Occipital lobe (tissue), 1 donor: ENCODE measurements at regions not wholly inside any gene's neighbourhood (a gene's known extent, or its start where the extent isn't known, plus 50 kb on each side); places are given as distances from the start of the nearest gene placed in this dataset.

Experiments used
- DNase-seq: peaks from one replicate; lab custom pipeline; 2025; lab: John Stamatoyannopoulos, UW

- no peak for DNase-seq
Measured at GRCh38 chr9:13397661-13398060, 118.2 kb upstream of the MPDZ start.

GRCh38 chr9:13397220-13397619 lies 117.7 kb upstream of the MPDZ start:
- no peak for DNase-seq

DNA sequence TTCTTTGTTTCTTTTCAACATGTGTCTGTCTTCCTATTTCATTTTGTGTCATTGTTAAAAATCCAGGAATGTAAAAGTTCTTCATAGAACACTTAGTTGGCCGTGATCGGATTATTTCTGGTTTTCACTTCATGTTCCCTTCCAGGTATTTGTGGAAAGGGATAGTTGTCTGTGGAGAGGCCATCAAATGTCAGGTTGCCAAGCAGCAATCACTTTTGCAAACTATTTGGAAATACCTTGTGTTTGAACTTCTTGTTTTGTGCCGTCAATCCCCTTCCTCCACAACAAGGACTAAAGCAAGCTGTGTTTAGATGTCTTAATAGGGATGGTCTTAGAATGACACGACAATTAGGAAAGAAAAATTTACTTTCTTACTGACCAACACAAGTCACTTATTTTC lies 116.9 kb upstream of the MPDZ start:
- no peak for DNase-seq

GRCh38 chr9:13395156-13395555 lies 115.7 kb upstream of the MPDZ start:
- no peak for DNase-seq

- DNase-seq: no peak
Measured at GRCh38 chr9:13388157-13388556, 108.7 kb upstream of the MPDZ start.

DNA sequence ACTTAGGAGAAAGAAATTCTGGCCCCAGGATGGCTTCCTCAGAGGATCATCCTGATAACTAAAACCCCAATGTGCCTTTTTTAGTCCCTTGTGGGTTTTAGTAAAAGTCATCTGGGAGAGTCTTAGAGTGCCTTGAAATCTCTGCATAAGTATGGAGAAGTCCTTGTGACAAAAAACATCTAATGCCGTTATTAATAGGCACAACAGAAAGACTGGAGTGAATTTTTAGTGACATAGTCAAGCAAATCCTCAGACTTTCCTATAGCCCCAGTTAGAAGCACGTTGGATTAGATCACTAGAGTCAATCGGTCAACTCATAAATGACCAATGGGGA lies 108.2 kb upstream of the MPDZ start:
- DNase-seq: no peak

- DNase-seq: no peak
Measured at GRCh38 chr9:13386935-13387733, 107.6 kb upstream of the MPDZ start.

- DNase-seq: no peak
Measured at GRCh38 chr9:13386316-13386715, 106.8 kb upstream of the MPDZ start.

GRCh38 chr9:13383855-13384254 lies 104.4 kb upstream of the MPDZ start:
- DNase-seq: no peak

DNA sequence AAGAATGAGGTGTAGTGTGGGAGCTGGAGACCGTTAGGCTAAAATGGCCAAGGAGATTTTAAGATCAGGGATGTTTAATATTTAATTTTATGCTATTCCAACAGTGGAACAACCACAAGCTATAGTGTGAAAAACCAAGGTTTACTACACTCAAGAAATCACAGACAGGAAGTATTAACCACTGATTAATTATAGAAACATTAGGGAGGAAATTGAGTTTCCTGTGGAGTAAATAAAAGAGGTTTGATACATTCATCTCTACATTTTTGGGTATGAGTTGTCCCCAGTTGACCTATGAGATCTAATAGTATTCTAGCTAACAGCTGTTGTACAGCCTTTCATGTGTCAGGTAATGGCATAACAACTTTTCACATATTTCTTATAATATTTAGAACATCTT lies 103.7 kb upstream of the MPDZ start:
- no peak for DNase-seq

- no peak for DNase-seq
Measured at GRCh38 chr9:13382595-13382994, 103.1 kb upstream of the MPDZ start.

- DNase-seq: no peak
Measured at GRCh38 chr9:13380903-13381302, 101.4 kb upstream of the MPDZ start.

- no peak for DNase-seq
Measured at GRCh38 chr9:13378154-13378553, 98.7 kb upstream of the MPDZ start.

DNA sequence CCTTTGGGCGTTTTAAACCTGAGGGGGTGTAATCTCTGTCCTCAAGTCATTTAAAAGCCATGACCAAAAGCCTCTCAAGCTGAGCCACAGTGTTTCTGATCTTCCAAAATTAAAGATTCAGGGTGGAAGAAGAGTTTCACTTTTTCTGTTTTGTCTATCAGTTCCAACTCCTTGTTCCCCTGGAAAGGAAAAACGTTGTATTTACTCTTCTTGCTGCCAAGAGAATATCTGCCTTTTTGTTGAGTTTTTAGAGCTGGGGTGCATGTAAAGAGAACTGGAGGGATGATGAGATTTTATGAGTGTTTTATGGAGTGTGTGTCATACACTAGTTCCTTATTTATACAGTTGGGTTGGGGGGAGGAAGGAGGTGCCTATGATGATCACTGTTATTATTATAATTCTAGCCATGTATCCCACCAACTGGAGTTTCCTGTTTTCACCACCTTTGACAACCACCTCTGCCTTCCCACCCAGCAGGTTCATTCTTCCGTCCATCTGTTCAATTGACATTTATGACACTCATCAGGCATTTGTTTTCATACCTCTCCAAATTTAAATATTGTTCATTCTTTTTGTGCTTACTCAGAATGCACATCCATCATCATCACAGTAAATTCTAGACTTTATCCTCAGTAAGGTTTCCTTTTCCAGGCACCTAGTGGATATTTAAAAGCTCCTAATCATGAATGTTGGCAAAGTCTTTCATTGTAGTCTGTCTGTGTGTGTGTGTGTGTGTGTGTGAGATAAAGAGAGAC lies 97.9 kb upstream of the MPDZ start:
- DNase-seq: no peak

DNA sequence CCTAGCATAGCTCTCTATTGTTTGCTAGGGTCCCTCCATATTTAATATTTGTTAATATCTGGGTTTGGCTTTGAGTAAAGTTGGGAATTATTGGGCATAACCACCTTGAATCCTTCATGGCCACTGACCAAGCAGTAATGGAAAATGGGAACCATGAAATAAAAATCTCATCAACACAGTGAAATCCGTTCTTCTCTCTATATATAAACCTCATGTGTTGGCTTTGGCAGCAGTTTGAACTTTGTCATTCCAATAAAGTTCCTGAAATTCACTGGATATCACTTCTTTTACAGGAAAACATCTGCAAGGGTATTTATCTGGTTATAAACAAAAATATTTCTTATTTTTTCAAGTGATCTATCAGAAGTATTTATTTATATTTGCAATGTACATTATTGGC lies 93.0 kb upstream of the MPDZ start:
- no peak for DNase-seq

DNA sequence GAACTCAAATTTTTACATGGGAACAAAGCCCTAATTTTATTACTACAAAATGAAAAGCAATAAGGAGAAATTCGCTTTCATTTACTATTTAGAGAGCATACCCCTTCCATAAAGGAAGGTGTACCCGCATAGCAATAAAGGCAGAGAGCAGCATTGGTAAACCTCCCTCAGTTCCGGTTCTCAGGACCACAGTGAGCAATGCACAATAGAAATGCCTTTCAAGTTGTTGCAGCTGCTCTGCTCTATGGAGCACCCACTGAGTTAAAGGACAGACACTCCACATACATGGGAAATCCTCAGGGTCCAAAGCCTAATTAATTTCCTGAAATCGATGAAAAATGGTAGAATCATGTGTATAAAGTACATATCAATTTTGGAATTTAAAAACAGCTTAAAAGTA lies 89.9 kb upstream of the MPDZ start:
- DNase-seq: no peak

- no peak for DNase-seq
Measured at GRCh38 chr9:13367784-13368183, 88.3 kb upstream of the MPDZ start.

GRCh38 chr9:13364271-13365000 lies 84.9 kb upstream of the MPDZ start:
- no peak for DNase-seq

GRCh38 chr9:13361076-13361475 lies 81.6 kb upstream of the MPDZ start:
- no peak for DNase-seq

DNA sequence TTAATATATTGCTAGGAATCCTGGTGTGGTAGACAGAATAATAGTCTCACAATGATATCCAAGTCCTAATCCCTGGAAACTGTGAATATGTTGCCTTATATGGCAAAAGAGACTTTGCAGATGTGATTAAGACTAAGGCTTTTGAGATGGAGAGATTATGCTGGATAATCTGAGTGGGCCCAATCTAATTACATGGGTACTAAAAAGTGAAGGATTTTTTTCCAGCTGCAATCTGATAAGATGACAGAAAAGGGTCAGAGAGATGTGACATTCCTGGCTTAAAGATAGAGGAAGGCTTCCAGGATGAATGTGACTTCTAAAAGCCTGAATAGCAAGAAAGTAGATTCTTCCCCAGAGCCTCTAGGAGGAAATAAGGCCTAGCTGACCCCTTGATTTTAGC lies 80.7 kb upstream of the MPDZ start:
- no peak for DNase-seq

GRCh38 chr9:13358128-13358527 lies 78.6 kb upstream of the MPDZ start:
- no peak for DNase-seq

DNA sequence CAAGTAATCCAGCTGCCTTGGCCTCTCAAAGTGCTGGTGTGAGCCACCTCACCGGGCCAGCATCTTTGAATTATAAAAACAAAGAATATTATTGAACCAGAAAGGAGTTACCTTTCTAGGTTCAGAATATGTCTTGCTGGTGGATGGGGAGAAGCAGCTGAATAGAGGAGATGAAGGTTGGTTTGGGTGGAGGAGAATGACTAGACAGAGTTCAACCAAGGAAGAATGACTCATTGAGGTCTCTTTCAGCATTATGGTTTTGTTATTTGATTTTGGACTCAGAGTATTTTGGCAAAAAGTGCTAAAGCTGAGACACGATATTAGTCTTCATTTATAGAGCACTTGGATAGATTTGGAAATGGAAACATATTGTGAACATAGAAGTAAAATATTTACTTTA lies 75.2 kb upstream of the MPDZ start:
- no peak for DNase-seq
